ENCODE measurements at regions not wholly inside any gene's neighbourhood (a gene's known extent, or its start where the extent isn't known, plus 50 kb on each side); places are given as distances from the start of the nearest gene placed in this dataset.

DNA sequence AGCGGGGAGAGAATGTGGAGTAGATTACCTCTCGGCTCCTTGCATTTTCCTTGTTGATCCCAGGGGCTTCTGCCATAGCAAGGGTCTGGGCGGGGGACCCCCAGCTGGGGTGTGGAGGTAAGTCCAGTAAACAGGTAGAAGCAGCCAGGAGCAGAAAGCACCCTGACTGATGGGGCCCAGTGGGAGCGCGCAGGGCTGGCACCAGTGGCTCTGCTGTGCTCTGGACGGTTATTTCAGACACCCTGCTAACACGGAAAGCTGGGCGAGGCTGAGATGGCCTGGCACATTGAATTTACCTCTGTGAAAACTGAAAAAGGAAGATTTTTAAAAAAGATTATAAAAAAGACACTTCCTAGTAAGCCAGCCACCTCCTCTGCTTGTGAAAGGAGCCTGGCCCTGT is 88.4 kb upstream of the CALM2 start:
- DNase-seq, result no peak

DNA sequence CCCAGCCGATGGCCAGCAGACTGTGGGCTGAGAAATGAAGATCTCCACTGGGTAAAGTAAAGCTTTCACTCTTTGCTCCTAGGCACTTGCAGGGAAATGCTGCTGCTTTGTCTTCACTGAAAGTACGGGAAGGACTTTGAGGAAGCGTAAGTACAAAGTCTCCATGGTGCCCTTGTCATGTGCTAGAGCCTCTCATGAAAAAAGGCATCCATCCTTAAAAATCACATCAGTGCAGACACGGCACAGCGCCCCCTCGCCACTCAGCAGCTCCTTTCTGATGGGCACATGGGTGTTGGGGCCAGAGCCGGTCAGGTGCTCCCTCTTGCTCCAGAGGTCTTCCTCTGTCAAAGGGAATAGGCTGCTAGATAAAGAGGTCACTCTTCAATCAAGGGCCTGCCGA is 87.8 kb upstream of the CALM2 start:
- no peak for DNase-seq

DNA sequence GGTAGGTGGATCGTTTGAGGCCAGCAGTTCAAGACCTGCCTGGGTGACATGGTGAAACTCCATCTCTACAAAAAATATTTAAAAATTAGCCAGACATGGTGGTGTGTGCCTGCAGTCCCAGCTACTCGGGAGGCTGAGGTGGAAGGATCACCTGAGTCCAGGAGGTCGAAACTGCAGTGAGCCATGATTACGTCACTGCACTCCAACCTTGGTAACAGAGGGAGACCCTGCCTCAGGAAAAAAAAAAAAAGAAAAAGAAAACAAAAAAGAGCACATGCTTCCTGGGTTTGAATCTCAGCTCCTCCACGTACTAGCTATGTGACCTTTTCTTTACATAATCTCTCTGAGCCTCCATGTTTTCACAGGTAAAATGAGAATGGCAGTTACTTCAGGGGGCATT is 86.3 kb upstream of the CALM2 start:
- no peak for DNase-seq

DNA sequence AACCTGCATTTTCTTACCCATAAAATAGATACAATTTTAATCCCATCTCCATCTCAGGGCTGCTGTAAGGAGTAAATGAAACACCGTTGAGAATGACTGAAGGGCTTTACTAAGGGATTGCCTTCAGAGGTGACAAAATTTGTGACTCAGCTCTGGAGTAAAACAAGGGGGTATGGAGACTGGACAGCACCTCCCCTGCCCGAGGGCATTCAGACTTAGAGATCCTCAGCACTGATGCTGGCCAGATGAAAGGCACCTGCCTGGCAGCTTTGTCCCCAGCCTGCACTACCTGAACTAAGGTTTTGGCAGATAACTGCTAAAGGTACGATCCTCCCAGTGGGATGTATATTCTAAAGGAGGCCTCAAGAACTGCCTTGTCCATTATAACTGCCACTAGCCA is 84.7 kb upstream of the CALM2 start:
- DNase-seq, result no peak

DNA sequence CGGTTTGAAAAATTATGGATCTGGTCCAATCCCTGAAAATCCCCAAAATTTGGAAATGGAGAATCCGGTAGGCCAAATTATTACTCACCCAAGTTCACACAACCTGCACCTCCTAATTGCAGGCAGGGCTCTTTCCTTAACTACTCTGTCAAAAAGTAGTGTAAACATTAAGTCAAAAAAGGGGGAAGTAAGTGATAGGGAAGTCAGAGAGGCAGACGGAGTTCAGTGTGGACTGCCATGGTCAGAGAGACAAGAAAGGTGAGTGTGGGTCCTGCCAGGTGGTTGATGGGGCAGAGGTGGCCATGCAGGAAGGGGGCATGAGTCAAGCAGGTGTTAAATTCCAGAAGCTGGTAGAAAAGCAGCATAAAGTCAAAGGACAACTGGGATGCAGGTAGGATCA is 83.5 kb upstream of the CALM2 start:
- DNase-seq, result no peak

DNA sequence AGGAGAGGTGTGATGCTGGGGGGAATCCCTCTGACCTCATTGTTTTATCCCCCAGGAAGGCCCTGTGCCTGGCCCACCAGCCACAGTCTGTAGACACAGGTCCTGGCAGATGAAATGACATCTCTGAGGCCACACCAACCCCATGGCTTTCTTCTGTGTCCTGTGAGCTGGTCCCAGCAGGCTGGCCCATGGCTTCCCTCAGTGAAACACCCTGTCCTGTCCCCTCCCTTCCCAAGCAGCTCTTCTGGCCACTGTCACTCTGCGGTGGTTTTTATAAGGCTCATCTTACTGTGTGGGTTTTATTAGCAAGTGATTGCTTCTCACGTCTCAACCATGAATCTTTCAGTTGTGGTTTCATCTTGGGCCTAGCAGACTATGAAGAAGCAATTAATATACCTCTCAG is 81.6 kb upstream of the CALM2 start:
- DNase-seq, result no peak

DNA sequence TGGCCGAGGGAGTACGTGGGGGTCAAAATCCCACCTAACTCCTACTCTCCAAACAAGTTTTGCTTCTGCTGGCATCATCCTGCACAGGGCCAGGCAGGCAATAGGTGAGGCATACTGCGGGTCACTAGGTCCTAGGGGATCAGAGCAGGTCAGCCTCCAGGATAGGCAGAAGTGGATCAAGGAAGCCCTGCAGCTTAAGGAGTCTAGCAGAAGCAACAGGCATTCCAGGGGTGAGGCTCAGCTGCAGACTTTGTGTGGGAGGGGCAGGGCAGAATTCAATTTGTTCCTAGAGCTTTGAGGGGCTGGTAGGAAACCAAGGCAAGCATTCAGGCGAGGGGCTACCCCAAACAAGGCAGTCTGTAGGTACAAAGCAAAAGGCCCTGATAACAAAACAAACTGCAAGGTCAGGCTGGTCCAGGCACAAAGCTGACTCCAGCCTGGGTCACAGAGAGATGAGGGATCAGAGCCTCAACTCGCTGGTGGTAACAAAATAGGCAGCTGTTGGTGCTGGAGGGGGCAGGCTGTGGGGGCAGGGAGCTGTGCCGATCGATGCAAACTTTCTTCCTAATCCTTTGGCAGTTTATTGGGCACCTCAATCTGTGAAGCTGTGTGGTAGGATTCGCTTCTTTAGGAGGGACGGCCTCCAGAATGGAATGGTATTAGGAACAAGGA is 80.2 kb upstream of the CALM2 start:
- DNase-seq, result no peak

DNA sequence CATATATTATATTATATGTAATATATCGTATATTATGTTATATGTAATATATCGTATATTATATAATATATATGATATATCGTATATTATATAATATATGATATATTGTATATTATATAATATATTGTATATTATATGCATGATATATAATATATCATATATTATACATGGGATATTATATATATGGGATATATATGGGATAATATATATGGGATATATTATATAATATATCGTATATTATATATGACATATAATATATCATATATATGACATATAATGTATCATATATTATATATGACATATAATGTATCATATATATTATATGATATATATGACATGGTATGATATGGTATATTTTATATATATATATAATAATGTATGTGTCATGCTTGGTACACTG is 79.5 kb upstream of the CALM2 start:
- no peak for DNase-seq

DNA sequence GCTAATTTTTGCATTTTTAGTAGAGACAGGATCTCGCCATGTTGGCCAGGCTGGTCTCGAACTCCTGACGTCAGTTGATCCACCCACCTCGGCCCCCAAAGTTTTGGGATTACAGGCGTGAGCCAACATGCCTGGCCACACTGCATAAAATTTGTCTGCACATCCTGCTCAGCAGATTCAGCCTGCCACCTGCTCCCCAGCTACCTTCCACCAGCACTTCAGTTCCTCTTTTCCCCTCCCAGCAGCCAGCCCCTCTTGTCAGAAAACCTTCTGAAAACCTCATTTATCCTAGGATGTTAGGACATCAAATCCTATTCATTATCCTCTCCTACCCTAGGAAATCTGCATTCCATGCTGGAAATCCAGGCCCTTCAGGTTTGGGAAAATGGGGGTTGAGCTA is 78.2 kb upstream of the CALM2 start:
- no peak for DNase-seq

DNA sequence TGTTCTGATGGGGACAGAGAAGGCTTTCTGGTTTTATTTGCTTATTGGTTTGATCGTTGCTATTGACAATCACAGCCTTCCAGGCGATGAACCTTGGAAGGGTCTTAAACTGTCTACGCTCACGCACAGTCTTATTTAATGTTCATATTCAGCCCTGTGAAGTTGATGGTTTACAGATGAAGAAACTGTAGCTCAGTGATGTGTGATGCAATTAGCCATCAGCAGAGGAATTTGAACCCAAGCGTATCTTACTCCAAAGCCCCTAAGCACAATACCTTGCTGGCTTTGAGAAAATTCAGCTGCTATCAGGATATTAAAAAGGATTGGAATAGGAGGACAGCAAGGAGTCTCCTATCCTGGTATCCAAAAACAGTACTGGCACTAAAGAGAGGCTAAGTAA is 77.1 kb upstream of the CALM2 start:
- DNase-seq, result no peak

DNA sequence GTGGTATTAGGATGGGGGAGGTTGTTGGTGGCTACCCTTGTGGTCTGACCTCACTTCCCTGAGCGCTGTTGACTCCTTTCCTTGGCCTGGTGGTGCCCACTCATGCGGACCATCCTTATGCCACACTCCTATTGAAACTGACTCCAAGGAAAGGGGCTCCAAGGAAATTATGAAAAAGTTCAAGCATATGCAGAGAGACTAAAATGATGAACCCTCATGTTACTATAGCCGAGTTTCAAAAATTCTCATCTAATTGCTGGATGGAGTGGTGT is 75.0 kb upstream of the CALM2 start:
- DNase-seq, result no peak

DNA sequence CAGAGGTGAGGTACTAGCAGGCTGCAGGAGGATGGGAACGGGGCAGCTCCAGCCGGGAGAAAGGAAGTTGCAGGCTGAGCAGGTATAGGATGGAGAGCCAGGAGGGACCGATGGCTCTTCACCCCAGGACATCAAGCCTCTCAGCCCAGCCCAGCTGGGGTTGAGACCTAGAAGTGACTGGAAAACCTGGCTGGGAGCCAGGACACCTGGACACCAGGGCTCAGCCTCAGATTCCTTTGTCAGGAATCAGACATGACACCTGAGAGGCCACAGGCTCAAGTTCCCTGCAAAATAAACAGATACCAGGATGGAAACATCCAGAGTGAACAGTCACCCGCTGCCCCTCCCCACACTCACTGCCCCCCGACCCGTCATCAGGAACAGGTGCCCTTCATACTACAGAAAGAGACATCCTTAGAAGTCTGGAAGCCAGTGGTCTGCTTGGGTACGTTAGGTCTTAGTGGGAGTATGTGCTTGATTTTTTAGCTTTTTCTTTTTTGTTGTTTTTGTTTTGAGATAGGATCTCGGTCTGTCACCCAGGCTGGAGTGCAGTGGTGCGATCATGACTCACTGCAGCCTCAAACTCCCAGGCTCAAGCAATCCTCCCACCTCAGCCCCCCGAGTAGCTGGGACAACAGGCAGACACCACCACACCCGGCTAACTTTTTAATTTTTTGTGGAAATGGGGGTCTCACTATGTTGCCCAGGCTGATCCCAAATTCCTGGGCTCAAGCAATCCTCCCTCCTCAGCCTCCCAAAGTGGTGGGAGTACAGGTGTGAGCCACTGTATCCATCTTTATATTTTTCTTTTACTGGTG is 74.5 kb upstream of the CALM2 start:
- no peak for DNase-seq

DNA sequence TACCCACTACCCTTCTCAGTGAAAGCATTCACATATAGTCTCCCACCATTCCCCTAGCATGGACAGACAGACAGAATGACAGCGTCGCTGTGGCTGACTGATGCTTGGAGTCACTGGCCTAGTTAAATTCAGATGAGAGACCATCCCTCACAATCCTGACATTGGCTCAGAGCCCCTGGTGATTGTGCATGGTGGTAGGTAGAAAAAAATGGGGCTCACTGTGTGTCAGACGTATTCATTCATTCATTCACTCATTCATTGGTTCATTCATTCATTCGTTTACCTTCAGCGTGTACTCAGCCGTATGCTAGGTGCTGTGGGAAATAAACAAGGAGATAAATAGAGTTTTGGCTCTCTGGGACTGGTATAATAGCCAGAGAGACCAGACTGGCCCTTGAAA is 73.6 kb upstream of the CALM2 start:
- no peak for DNase-seq

DNA sequence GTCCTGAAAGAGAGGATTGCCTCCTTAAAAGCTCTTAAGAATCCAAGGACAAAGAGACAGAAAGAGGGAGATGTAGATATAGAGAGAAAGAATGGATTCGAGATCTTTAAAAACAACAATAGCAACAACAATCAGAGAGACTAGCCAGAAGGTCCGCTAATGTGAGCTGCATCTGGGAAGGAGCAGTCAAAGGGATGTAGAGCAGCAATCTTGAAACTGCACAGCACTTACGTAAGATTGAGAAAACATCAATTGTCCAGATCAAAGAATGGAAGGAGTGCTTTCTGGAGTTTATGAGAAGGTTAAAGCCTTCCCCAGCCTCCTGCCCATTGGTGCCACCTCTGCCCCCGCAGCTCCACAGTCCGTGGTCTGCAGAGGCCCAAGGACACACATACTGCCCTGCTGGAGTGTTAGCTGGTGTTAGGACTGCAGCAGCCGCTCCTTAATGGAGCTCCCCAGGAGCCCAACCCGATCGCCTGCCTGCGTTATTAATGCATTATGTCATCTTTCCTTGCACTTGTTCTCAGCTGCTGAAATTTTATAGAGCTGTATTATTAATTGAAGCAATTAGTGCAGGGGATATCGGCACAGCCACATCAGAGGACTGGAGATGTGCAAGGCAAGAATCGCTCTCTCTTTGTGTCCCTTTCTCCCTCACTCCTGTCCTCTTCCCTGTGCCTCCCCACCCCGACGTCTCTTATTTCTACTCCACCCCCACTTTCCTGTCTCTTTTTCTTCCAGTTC is 73.0 kb upstream of the CALM2 start:
- no peak for DNase-seq

DNA sequence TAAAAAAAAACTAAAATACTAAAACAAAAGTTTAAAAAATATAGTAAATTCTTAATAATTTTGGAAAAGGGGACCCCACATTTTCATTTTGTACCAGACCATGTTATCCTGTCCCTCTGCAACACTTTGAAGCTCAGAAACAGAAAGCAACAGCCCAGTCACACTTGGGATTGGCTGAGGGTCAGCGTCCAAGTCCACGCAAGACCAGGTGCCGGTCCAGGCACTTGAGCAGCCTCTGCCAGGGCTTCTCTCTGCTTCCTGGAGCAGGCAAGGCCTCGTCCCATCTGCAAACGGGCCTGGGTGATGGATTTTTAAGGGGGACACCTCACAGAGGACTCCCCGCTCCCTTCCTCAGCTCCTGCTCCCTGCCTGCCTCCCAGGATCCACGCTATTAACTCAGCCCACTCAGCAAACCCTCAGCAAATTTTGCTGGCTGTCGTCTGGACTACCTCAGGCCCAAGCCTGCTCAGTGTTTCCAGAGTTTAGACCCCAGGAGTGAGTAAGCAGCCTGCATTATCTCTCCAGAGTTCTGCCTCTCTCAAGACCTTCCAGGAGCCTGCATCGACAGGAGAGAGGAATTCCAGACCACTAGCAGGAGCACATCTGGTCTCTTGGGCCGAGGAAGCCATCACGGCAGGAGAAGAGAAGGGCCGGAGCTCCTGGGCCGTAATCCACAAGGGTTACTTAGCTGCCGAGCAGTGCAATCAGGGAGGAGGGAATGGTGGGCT is 67.4 kb upstream of the CALM2 start:
- DNase-seq, result no peak

DNA sequence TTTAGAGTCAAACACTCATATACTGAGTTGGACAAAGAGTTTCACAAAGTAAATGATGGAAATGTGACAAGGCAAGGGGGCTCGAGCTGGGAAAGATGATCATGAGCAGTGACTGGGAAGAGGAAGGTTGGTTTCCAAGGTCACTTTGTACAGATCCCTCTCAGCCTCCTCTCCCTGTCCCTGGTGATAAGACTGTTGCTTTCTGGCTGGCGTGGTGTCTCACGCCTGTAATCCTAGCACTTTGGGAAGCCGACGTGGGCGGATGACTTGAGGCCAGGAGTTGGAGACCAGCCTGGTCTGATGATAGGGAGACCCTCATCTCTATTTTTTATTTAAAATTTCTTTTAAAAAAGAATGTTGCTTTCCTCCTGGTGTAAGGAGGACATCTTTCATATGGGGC is 65.4 kb upstream of the CALM2 start:
- no peak for DNase-seq

DNA sequence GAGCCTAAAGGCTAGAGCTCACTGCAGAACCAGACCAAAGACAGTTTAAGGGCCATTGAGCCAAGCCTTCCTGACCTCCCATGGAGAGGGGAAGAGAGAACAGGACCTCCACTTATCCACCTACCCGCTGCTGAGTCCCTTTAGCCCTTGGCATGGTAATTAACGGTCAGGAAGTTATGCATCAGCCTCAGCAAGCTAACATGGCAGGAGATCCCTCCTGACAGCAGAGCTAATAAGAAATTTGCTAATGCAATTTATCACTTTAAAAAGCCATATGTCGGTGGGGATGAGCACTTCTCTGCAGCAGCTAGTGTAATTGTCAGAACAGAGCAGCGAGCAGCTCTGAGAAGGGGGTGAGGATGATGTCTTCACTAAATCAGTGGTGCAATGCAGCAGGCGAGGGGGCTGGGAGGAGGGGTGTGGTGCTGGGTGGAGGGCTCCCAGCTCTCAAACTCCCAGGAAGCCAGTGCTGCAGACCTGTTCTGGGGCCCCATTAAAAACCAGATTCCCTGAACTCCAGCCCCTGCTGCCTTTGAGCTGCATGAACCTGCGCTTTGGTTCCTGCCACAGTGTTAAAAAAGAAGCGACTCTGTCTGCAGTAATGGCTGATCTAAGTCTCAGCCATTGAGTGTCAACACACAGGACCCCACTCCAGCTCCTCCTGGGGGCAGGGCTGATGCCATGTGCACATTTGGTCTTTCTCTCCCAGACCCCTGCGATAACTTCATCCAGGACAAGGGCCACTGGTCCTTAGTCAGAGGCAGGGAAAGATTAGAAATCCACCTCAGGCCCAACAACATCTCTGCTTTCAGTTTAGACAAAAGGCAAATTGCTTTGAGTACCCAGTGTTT is 63.0 kb upstream of the CALM2 start:
- no peak for DNase-seq

DNA sequence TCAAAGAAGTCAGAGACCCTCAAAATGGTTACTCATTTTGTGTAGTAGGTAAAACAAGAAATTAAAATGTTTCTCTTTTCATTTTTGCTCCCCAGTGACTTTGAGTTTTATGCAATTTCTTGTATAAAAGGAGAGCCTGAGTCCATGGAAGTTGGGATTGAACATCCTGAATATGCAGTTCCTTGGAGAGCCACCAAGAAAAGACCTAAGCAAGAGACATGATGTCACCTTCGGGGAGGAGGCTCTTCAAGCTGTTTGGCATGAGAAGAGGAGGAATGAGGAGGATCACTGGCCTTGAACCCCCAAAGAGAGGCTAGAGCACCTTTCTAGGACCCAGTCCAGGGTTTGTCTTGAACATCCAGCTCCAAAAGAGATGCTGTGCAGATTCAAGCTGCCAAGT is 62.3 kb upstream of the CALM2 start:
- DNase-seq, result no peak

DNA sequence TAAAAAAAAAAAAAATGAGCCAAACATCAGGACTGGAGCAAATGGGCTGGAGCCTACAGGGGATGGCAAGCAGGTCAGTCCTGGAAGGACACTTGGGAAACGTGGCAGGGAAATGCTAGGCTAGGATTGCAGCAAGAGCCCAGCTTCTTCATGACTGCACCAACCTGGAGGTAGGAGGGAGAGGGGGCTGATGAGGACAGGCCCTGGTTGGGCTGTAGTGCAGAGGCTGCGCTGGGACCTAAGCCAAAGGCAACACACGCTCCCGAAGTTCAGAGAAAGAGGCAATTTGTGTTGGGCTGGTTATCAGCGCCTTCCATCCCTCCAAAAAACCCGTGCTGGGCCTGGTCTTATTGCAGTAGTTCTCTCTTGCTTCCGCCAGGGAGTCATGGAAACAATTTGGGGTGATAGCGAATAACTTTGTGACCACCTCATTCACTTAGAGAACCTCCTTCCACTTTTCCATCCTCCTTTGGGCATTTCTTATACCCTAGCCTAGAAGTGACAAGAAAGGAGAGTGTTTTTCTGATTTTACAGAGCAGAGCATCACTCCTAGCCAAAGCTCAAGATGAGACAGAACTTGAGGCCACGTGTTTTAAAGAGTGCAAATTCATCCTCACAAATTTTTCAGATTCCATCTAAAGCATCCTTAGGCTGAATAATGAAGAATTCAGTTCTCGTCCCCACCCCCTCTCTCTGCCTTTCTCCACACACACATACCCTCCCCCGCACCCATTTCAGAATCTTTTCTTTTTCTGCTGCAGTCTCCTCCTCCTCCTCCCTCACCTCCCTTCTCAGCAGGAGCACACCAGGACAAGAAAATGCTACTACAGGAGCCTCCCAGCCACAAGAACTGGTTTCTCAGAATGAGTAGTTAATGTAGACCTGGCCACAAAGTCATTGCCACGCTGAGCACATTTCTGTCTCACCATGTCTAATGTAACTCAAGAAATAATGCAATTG is 61.3 kb upstream of the CALM2 start:
- no peak for DNase-seq

DNA sequence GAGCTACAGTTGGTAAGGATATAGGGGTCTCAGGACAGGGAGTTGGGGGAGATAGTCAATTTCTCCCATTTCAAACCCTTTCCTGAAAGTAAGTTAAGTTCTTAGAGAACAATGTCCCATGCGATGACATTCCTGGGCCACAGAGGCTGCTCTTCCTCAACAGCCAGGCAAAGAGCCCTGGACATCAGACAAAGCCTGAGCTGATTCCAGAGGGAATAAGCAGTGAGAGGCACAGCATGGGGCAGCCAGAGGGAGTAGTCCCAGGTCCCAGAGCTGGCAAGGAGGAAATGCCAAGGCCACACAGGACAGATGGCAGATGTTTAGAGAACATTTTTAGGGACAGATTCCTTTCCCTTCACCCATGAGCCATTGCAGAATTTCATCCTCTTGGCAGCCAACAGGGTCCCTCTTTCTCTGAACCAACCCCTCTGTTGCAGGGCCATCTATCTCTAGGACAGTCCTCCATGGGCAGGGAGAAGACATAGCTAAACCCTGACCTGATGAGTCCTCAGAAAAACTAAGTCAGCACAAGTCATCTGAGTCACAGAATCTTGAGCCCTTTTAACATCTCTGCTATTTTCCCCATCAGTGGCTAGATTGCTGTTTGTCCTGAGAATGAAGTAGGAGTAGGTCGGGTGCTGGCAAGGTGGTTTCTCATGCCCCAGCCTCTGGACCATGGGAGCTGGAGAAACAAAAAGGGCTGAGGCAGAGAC is 60.3 kb upstream of the CALM2 start:
- no peak for DNase-seq

DNA sequence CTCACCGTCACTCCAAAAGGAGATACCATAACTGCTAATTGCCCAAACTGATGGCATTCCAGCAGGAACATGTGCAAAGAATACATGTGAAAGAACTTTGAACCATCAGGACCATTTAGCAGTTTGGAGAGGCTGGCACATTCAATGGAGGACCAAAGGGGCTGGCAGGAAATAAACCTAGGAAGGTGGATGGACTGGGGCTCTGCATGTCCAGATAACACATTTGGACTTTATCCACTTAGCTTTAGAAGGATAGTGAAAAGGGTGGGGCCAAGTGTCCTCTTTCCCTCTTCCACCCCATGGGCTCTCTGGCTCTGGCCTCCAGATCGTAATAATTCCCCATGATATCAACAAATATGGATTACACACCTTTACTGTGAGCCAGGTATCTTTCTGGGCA is 58.8 kb upstream of the CALM2 start:
- DNase-seq, result no peak

Measured in stimulated activated CD4-positive, alpha-beta T cell treated with anti-CD3 and anti-CD28 coated beads, Interleukin-2, amount 100 ng/mL, for 48 hours (primary cell).